HEK293 (cell line): ENCODE measurements at regions not wholly inside any gene's neighbourhood (a gene's known extent, or its start where the extent isn't known, plus 50 kb on each side); places are given as distances from the start of the nearest gene placed in this dataset.

ENCODE experiments used
- CTCF ChIA-PET: fragments of 350-600 bp; formaldehyde crosslinking; extraction: SDS; loops from one replicate; lab custom pipeline; 2021; ENCODE audit warnings: antibody characterized with exemption; lab: Yijun Ruan, JAX
- POLR2A ChIA-PET: fragments of 300-600 bp; formaldehyde crosslinking; extraction: SDS; loops from one replicate; lab custom pipeline; 2020; ENCODE audit warnings: antibody characterized with exemption, inconsistent platforms; lab: Yijun Ruan, JAX
- H3K27ac ChIP-seq: fragments of 200-500 bp; sonication (Bioruptor generic); 2 replicates; pipeline ENCODE4 v1.5.1; 2014; ENCODE audit warnings: low read depth, low read length, control low read depth, inconsistent platforms; ENCODE audit errors: extremely low read depth
- H3K36me3 ChIP-seq, 2 experiments: fragments of 200-500 bp in 1 of 2; sonication (Bioruptor generic) in 1 of 2; 1 replicate in 1 of 2; 2 replicates in 1 of 2; pipeline ENCODE4 v1.5.1; 2014 to 2017; ENCODE audit warnings: inconsistent platforms in 2 of 2, low read length in 2 of 2; ENCODE audit not compliant: control insufficient read depth in 2 of 2, insufficient read depth in 1 of 2
- H3K4me1 ChIP-seq: fragments of 200-500 bp; sonication (Bioruptor generic); 2 replicates; pipeline ENCODE4 v1.5.1; 2014; ENCODE audit warnings: mild to moderate bottlenecking, low read length, inconsistent platforms; ENCODE audit not compliant: control insufficient read depth, insufficient read depth
- H3K4me3 ChIP-seq: 2 replicates; pipeline ENCODE4 v1.5.1; 2011; ENCODE audit warnings: low read depth, mild to moderate bottlenecking, control low read depth, low read length, moderate library complexity
- H3K9me3 ChIP-seq: fragments of 200-500 bp; sonication (Bioruptor generic); 2 replicates; pipeline ENCODE4 v1.5.1; 2014; ENCODE audit warnings: low read depth, low read length, inconsistent platforms; ENCODE audit not compliant: control insufficient read depth, insufficient read depth
- BCL11A ChIP-seq: fragments of 450-650 bp; formaldehyde crosslinking; IDR thresholded peaks from 2 replicates; pipeline ENCODE4 v1.5.1; 2016; ENCODE audit warnings: low read depth, missing biosample characterization, missing genetic modification characterization
- BCL11B ChIP-seq: fragments of 450-650 bp; formaldehyde crosslinking; IDR thresholded peaks from 2 replicates; pipeline ENCODE4 v1.5.1; 2016; ENCODE audit warnings: low read depth, missing biosample characterization, missing genetic modification characterization
- KLF7 ChIP-seq: fragments of 450-650 bp; formaldehyde crosslinking; IDR thresholded peaks from 2 replicates; pipeline ENCODE4 v1.5.1; 2016; ENCODE audit warnings: missing biosample characterization, missing genetic modification characterization, borderline replicate concordance
- OSR2 ChIP-seq: fragments of 450-650 bp; formaldehyde crosslinking; IDR thresholded peaks from 2 replicates; pipeline ENCODE4 v1.5.1; 2016; ENCODE audit warnings: missing biosample characterization, missing genetic modification characterization
- SP2 ChIP-seq: fragments of 450-650 bp; formaldehyde crosslinking; IDR thresholded peaks from 2 replicates; pipeline ENCODE4 v1.5.1; 2016; ENCODE audit warnings: missing biosample characterization, missing genetic modification characterization
- ZFP3 ChIP-seq: fragments of 450-650 bp; formaldehyde crosslinking; IDR thresholded peaks from 2 replicates; pipeline ENCODE4 v1.5.1; 2016; ENCODE audit warnings: low read depth, missing biosample characterization, missing genetic modification characterization
- ZNF221 ChIP-seq: fragments of 450-650 bp; formaldehyde crosslinking; IDR thresholded peaks from 2 replicates; pipeline ENCODE4 v1.5.1; 2017; ENCODE audit warnings: missing biosample characterization, missing genetic modification characterization, borderline replicate concordance
- ZNF529 ChIP-seq: fragments of 450-650 bp; formaldehyde crosslinking; IDR thresholded peaks from 2 replicates; pipeline ENCODE4 v1.5.1; 2017; ENCODE audit warnings: missing genetic modification characterization, missing biosample characterization; ENCODE audit not compliant: insufficient replicate concordance
- ZNF544 ChIP-seq: fragments of 450-650 bp; formaldehyde crosslinking; IDR thresholded peaks from 2 replicates; pipeline ENCODE4 v1.5.0; 2017; ENCODE audit warnings: missing biosample characterization, missing genetic modification characterization
- ZNF549 ChIP-seq: fragments of 450-650 bp; IDR thresholded peaks from 2 replicates; pipeline ENCODE4 v1.5.1; 2018; ENCODE audit warnings: missing biosample characterization, missing genetic modification characterization, mild to moderate bottlenecking, inconsistent platforms, moderate library complexity
- ZNF555 ChIP-seq: fragments of 450-650 bp; formaldehyde crosslinking; conservative IDR thresholded peaks from 2 replicates; pipeline ENCODE4 v1.5.1; 2017; ENCODE audit warnings: missing biosample characterization, mild to moderate bottlenecking, missing genetic modification characterization, inconsistent platforms
- ZNF621 ChIP-seq: fragments of 450-650 bp; formaldehyde crosslinking; IDR thresholded peaks from 2 replicates; pipeline ENCODE4 v1.5.1; 2017; ENCODE audit warnings: missing biosample characterization, missing genetic modification characterization
- ZNF658 ChIP-seq: fragments of 450-650 bp; formaldehyde crosslinking; IDR thresholded peaks from 2 replicates; pipeline ENCODE4; 2016; ENCODE audit warnings: missing biosample characterization, missing genetic modification characterization
- ZNF670 ChIP-seq: fragments of 450-650 bp; formaldehyde crosslinking; IDR thresholded peaks from 2 replicates; pipeline ENCODE4 v1.5.1; 2016; ENCODE audit warnings: missing biosample characterization, missing genetic modification characterization, low read depth
- ZNF830 ChIP-seq: fragments of 450-650 bp; IDR thresholded peaks from 2 replicates; pipeline ENCODE4 v1.5.0; 2018; ENCODE audit warnings: missing biosample characterization, missing genetic modification characterization, low read depth, mild to moderate bottlenecking, moderate library complexity
- TF ChIP-seq, protein P1 (sequence below): fragments of 450-650 bp; formaldehyde crosslinking; IDR thresholded peaks from 2 replicates; pipeline ENCODE4 v1.5.1; 2016; ENCODE audit warnings: missing biosample characterization, missing genetic modification characterization

DNA sequence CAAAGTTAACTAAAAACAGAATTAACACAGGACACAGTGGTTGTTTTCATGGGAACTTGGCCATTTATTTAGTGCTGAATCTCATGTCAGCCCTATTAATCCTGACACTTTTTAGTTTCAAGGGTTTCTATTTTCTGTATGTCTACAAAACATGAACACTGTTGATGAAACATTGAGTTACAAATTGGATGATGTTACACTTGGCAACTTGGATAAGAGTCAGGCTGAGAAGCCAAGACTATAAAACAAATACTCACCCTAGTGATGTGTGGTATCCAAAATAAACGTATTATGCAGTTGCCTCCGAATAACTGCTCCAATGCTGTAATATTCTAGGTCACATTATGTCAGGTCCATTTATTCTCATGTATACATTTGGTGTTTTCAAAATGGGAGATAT lies 349.6 kb downstream of the ZIC1 start (continued):
- TF ChIP-seq ZNF621 (tag by site-specific recombination) (no peak), ZNF658 (tag by site-specific recombination) (no peak), ZNF221 (tag by site-specific recombination) (no peak)

DNA sequence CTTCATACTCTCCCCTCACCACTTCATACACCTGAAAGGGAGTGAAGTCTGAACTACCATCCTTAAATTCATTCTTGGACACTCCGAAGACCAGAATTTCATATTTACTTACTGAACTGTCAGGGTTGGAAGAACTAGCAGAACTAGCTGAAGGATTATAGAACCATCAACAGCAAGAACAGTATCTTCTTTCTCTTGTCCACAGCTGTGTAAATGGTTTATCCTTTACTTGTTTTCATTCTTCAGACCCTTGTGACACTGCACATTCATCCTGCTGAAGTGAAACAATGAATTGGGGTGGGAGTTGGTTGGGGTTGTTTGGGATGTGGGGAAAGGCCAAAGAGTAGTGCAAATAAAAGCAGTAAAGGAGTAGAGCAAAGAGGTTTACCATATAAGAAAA lies 350.9 kb downstream of the ZIC1 start:
- Histone ChIP-seq H3K36me3 (no peaks in the 10 kb centered on the region), H3K4me1 (no peaks in the 10 kb centered on the region), H3K4me3 (no peak overlapping the region), H3K27ac (no peak overlapping the region), H3K9me3 (no peaks in the 10 kb centered on the region)
- CTCF ChIA-PET: no interaction called here
- no peak for TF ChIP-seq ZNF549
- POLR2A ChIA-PET: no interaction called here

DNA sequence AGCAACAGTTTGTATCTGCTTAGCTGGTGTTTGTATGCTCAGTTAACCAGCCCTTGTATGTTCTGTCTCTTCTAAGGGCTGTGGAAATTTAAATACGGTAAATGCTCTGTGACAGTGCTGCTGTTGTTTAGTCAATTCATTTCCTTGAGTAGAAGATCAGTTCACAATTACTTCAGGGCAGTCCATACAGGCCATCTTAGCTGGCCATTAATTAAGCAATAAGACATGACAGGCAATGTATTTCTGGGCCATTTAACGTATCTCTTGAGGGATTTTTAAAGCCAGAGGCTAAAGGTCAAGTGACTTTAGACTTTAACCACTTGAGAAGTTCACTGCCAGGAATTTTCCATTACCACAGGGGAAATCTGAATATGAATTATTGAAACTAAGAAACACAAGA lies 351.8 kb downstream of the ZIC1 start:
- H3K4me1 ChIP-seq: no peaks in the 10 kb centered on the region
- H3K4me3 ChIP-seq: no peak overlapping the region
- CTCF ChIA-PET: no interaction called here
- POLR2A ChIA-PET: no interaction called here
- H3K36me3 ChIP-seq: no peaks in the 10 kb centered on the region
- no peak for TF ChIP-seq ZFP3 (tag by site-specific recombination)
- TF ChIP-seq, protein P1, sequence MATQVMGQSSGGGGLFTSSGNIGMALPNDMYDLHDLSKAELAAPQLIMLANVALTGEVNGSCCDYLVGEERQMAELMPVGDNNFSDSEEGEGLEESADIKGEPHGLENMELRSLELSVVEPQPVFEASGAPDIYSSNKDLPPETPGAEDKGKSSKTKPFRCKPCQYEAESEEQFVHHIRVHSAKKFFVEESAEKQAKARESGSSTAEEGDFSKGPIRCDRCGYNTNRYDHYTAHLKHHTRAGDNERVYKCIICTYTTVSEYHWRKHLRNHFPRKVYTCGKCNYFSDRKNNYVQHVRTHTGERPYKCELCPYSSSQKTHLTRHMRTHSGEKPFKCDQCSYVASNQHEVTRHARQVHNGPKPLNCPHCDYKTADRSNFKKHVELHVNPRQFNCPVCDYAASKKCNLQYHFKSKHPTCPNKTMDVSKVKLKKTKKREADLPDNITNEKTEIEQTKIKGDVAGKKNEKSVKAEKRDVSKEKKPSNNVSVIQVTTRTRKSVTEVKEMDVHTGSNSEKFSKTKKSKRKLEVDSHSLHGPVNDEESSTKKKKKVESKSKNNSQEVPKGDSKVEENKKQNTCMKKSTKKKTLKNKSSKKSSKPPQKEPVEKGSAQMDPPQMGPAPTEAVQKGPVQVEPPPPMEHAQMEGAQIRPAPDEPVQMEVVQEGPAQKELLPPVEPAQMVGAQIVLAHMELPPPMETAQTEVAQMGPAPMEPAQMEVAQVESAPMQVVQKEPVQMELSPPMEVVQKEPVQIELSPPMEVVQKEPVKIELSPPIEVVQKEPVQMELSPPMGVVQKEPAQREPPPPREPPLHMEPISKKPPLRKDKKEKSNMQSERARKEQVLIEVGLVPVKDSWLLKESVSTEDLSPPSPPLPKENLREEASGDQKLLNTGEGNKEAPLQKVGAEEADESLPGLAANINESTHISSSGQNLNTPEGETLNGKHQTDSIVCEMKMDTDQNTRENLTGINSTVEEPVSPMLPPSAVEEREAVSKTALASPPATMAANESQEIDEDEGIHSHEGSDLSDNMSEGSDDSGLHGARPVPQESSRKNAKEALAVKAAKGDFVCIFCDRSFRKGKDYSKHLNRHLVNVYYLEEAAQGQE (tag by site-specific recombination): no peak
- no peak for TF ChIP-seq KLF7 (tag by site-specific recombination)
- no peak for TF ChIP-seq BCL11A (tag by site-specific recombination)
- TF ChIP-seq OSR2 (tag by site-specific recombination): no peak
- TF ChIP-seq ZNF830 (tag by site-specific recombination): no peak
- TF ChIP-seq BCL11B (tag by site-specific recombination): no peak
- TF ChIP-seq ZNF555: no peak
- TF ChIP-seq SP2 (tag by site-specific recombination): no peak
- no peak for TF ChIP-seq ZNF529 (tag by site-specific recombination)
- H3K27ac ChIP-seq: no peak overlapping the region
- no peaks in the 10 kb centered on the region for H3K9me3 ChIP-seq

DNA sequence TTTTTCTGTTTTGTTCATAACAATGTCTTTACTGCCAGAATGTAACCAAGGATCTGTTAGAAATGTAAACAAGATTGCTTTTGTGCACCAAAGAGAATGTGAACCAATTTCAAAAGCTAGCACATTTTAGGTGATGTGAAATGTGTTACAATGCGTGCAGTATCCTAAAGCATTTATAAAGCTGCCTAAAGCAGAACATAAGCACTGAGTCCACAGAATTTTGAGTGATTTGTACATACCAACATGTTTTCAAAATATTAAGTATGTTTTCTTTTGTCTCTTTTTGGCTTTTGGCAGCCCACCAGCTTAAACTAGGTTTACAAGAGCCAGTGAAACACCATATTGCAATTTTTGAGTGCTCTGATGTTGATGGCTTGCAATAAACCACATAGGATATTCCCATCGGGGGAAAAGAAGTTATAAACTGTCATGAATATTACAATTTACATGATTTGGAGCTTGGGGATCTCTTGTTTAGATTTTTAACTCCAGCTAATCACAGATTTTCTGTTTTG lies 364.0 kb downstream of the ZIC1 start:
- H3K27ac ChIP-seq: no peak overlapping the region
- no peaks in the 10 kb centered on the region for H3K9me3 ChIP-seq
- no peaks in the 10 kb centered on the region for H3K4me1 ChIP-seq
- TF ChIP-seq ZNF544 (tag by site-specific recombination) (no peak), ZNF670 (no peak)
- H3K4me3 ChIP-seq: no peak overlapping the region
- CTCF ChIA-PET: no interaction called here
- POLR2A ChIA-PET: no interaction called here
- no peaks in the 10 kb centered on the region for H3K36me3 ChIP-seq
